WTC11 (cell line): ENCODE measurements at regions not wholly inside any gene's neighbourhood (a gene's known extent, or its start where the extent isn't known, plus 50 kb on each side); places are given as distances from the start of the nearest gene placed in this dataset.

ENCODE experiments used
- ATAC-seq: fragments of 200-7000 bp; cut with Tn5 transposase; 2 replicates; pipeline ENCODE4 v1.10.0; 2021; ENCODE audit warnings: mild to moderate bottlenecking, moderate library complexity
- CTCF ChIA-PET: fragments of 300-600 bp; sonication (Branson Sonifier 250); formaldehyde crosslinking; loops from one replicate; lab custom pipeline; 2021; ENCODE audit warnings: antibody characterized with exemption; lab: Charles Lee
- POLR2A ChIA-PET: fragments of 350-600 bp; sonication (Branson Sonifier 250); formaldehyde crosslinking; loops from one replicate; lab custom pipeline; 2021; ENCODE audit warnings: antibody characterized with exemption; lab: Charles Lee
- DNase-seq: peaks from one replicate; pipeline ENCODE4 v3.0.0; 2021; ENCODE audit warnings: low spot score
- H3K27ac Mint-ChIP-seq: 2 replicates; pipeline ENCODE4 v1.8.0; 2021; ENCODE audit warnings: mixed read lengths
- H3K27me3 Mint-ChIP-seq: 2 replicates; pipeline ENCODE4 v1.8.0; 2021; ENCODE audit warnings: low read depth, mild to moderate bottlenecking, moderate library complexity, mixed read lengths
- H3K36me3 Mint-ChIP-seq: 2 replicates; pipeline ENCODE4 v1.8.0; 2021; ENCODE audit warnings: mixed read lengths
- H3K4me1 Mint-ChIP-seq: 2 replicates; pipeline ENCODE4 v1.8.0; 2022; ENCODE audit warnings: mixed read lengths
- H3K4me3 Mint-ChIP-seq: 2 replicates; pipeline ENCODE4 v1.8.0; 2021; ENCODE audit warnings: mild to moderate bottlenecking, moderate library complexity, mixed read lengths
- H3K9me3 Mint-ChIP-seq: 2 replicates; pipeline ENCODE4 v1.8.0; 2021; ENCODE audit warnings: mixed read lengths
- AFF4 ChIP-seq: sonication (generic); formaldehyde crosslinking; IDR thresholded peaks from 2 replicates; pipeline ENCODE4 v1.8.1; 2023; ENCODE audit warnings: mild to moderate bottlenecking, missing genetic modification reagents, borderline replicate concordance
- AR ChIP-seq: fragments of 250-450 bp; sonication (Bioruptor Pico); IDR thresholded peaks from 2 replicates; pipeline ENCODE4 v1.9.0; 2021; ENCODE audit warnings: mild to moderate bottlenecking
- ATF1 ChIP-seq: sonication (generic); formaldehyde crosslinking; IDR thresholded peaks from 2 replicates; pipeline ENCODE4 v1.8.1; 2023; ENCODE audit warnings: mild to moderate bottlenecking, moderate library complexity, missing genetic modification reagents
- ATF6 ChIP-seq: sonication (generic); formaldehyde crosslinking; IDR thresholded peaks from 2 replicates; pipeline ENCODE4 v1.8.1; 2023; ENCODE audit warnings: mild to moderate bottlenecking, missing genetic modification reagents
- CDX4 ChIP-seq: fragments of 250-450 bp; sonication (Bioruptor Pico); IDR thresholded peaks from 2 replicates; pipeline ENCODE4 v1.9.0; 2021; ENCODE audit warnings: moderate library complexity, mild to moderate bottlenecking, inconsistent platforms, borderline replicate concordance
- CTCF ChIP-seq: fragments of 200-600 bp; IDR thresholded peaks from 2 replicates; pipeline ENCODE4 v1.8.0; 2022; ENCODE audit warnings: antibody characterized with exemption
- HMGA2 ChIP-seq: fragments of 250-450 bp; sonication (Bioruptor Pico); IDR thresholded peaks from 2 replicates; pipeline ENCODE4 v1.4.0; 2021; ENCODE audit warnings: mild to moderate bottlenecking, moderate library complexity
- IRF2 ChIP-seq: sonication (generic); formaldehyde crosslinking; IDR thresholded peaks from 2 replicates; pipeline ENCODE4 v1.8.0; 2022; ENCODE audit warnings: low read depth, missing genetic modification reagents, borderline replicate concordance
- PREB ChIP-seq: sonication (generic); formaldehyde crosslinking; IDR thresholded peaks from 2 replicates; pipeline ENCODE4 v1.8.1; 2022; ENCODE audit warnings: mild to moderate bottlenecking, missing genetic modification reagents, moderate library complexity, borderline replicate concordance
- SMAD4 ChIP-seq: sonication (generic); formaldehyde crosslinking; IDR thresholded peaks from 2 replicates; pipeline ENCODE4 v1.8.0; 2022; ENCODE audit warnings: mild to moderate bottlenecking, missing genetic modification reagents
- TCF7 ChIP-seq: sonication (generic); formaldehyde crosslinking; IDR thresholded peaks from 2 replicates; pipeline ENCODE4 v1.8.0; 2022; ENCODE audit warnings: mild to moderate bottlenecking, low read depth, missing genetic modification reagents, moderate library complexity
- TEAD1 ChIP-seq: sonication (generic); formaldehyde crosslinking; IDR thresholded peaks from 2 replicates; pipeline ENCODE4 v1.8.0; 2022; ENCODE audit warnings: mild to moderate bottlenecking, missing genetic modification reagents
- ZMAT4 ChIP-seq: fragments of 250-450 bp; sonication (Bioruptor Pico); IDR thresholded peaks from 2 replicates; pipeline ENCODE4 v1.9.0; 2021; ENCODE audit warnings: mild to moderate bottlenecking
- ZNF121 ChIP-seq: sonication (generic); formaldehyde crosslinking; IDR thresholded peaks from 2 replicates; pipeline ENCODE4 v1.8.0; 2023; ENCODE audit warnings: missing genetic modification reagents

GRCh38 chrX:45972636-45973035 is 572.6 kb downstream of the ZNF674 start (continued):
- TF ChIP-seq AR (CRISPR knock-in tag) (no peak), CDX4 (no peak), ATF1 (no peak)

- ATAC-seq: no peak
- no peak for DNase-seq
- peaks cover 18% of the 10 kb centered on the region; the same call in 1 of the 2 replicates for H3K9me3 Mint-ChIP-seq
- H3K27me3 Mint-ChIP-seq: no peaks in the 10 kb centered on the region
- H3K27ac Mint-ChIP-seq: no peak overlapping the region
- no peaks in the 10 kb centered on the region; the same call in 1 of the 2 replicates for H3K4me1 Mint-ChIP-seq
- no peaks in the 10 kb centered on the region for H3K36me3 Mint-ChIP-seq
- no peak overlapping the region for H3K4me3 Mint-ChIP-seq
- ChIA-PET POLR2A (no interaction called here), CTCF (no interaction called here)
- no peak for TF ChIP-seq ATF6
- TF ChIP-seq HMGA2 (CRISPR knock-in tag): no peak
- no peak for TF ChIP-seq IRF2 (CRISPR knock-in tag)
- TF ChIP-seq PREB (CRISPR knock-in tag): no peak
- no peak for TF ChIP-seq AFF4 (CRISPR knock-in tag)
- no peak for TF ChIP-seq TEAD1
- no peak for TF ChIP-seq SMAD4 (CRISPR knock-in tag)
- no peak for TF ChIP-seq TCF7
- TF ChIP-seq CTCF: no peak
- TF ChIP-seq ZMAT4 (CRISPR knock-in tag): no peak
- TF ChIP-seq ZNF121 (CRISPR knock-in tag): no peak
Measured at GRCh38 chrX:45959567-45959966, 585.7 kb downstream of the ZNF674 start.
